ENCODE measurements at regions not wholly inside any gene's neighbourhood (a gene's known extent, or its start where the extent isn't known, plus 50 kb on each side); places are given as distances from the start of the nearest gene placed in this dataset.

DNA sequence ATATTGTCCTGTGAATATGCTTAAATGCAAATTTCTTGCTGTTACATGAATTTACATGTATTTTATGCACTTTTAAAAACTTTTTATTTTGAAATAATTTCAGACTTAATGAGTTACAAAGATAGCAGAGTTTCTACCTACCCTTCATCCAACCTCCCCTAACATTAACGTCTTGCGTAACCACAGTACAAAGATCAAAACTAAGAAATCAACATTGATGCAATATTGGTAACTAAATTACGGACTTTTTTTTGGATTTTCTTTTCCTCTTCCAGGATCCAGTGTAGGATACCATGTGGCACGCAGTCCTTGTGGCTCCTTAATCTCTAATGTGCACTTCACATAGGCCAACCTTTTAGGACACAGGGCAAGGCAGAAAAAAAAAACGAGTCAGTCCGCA lies 124.9 kb downstream of the ABCC12 start:
- TF ChIP-seq, protein P1, sequence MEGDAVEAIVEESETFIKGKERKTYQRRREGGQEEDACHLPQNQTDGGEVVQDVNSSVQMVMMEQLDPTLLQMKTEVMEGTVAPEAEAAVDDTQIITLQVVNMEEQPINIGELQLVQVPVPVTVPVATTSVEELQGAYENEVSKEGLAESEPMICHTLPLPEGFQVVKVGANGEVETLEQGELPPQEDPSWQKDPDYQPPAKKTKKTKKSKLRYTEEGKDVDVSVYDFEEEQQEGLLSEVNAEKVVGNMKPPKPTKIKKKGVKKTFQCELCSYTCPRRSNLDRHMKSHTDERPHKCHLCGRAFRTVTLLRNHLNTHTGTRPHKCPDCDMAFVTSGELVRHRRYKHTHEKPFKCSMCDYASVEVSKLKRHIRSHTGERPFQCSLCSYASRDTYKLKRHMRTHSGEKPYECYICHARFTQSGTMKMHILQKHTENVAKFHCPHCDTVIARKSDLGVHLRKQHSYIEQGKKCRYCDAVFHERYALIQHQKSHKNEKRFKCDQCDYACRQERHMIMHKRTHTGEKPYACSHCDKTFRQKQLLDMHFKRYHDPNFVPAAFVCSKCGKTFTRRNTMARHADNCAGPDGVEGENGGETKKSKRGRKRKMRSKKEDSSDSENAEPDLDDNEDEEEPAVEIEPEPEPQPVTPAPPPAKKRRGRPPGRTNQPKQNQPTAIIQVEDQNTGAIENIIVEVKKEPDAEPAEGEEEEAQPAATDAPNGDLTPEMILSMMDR (IDR thresholded peaks at IDR 0.05) = no peak
- TF ChIP-seq POLR2A (IDR thresholded peaks at IDR 0.05) (no peak), POLR2AphosphoS5 (IDR thresholded peaks at IDR 0.05) (no peak)
